RPMI7951 (cell line): ENCODE measurements at regions not wholly inside any gene's neighbourhood (a gene's known extent, or its start where the extent isn't known, plus 50 kb on each side); places are given as distances from the start of the nearest gene placed in this dataset.

Experiments
- DNase-seq: peaks from one replicate; pipeline ENCODE4 v3.0.0-alpha.2; 2012; ENCODE audit warnings: low read depth

GRCh38 chr11:18878211-18878610 is 61.0 kb downstream of the MRGPRX1 start:
- no peak for DNase-seq

GRCh38 chr11:18865951-18866350 is 73.3 kb downstream of the MRGPRX1 start:
- no peak for DNase-seq

DNA sequence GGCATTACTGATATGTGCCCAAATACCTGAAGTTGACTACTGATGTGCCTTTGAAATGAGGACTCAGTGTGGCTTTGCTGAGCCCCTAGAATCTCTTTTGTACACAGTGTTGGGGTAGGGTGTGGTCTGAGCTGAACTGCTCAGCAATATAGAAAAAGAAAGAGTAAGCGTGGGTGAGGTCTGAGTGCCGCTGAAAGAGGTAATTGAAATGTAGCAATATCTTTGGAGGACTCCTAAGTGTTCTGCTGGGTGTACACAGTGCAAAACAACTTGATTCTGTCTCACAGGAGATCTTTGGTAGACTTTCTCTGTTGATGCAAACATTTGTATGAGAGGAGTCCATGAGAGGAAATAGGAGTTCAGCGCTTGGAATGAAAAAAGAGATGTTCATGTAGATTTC is 73.7 kb upstream of the PTPN5 start:
- DNase-seq = no peak

- DNase-seq = peak; percentile 38
Measured at GRCh38 chr11:18853086-18853720, 61.6 kb upstream of the PTPN5 start.

DNA sequence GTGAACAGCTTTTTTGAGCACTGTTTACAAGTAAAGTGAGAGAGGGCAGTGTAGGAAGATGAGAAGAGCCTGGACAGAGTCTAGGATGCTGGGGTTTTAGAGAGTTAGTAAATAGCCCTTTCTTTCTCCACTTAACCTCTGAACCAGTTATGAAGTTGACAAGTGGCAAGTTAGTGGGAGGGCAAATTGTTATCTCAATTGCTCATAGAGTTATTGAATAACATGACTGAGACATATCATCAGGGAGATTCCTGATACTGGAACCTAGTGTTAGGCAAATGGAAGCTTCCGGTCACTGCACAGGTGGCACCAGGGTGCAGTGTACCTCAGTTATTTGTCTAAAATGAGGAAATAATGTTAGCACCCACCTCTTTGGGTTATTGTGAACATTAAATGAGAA is 57.8 kb upstream of the PTPN5 start:
- DNase-seq = no peak

DNA sequence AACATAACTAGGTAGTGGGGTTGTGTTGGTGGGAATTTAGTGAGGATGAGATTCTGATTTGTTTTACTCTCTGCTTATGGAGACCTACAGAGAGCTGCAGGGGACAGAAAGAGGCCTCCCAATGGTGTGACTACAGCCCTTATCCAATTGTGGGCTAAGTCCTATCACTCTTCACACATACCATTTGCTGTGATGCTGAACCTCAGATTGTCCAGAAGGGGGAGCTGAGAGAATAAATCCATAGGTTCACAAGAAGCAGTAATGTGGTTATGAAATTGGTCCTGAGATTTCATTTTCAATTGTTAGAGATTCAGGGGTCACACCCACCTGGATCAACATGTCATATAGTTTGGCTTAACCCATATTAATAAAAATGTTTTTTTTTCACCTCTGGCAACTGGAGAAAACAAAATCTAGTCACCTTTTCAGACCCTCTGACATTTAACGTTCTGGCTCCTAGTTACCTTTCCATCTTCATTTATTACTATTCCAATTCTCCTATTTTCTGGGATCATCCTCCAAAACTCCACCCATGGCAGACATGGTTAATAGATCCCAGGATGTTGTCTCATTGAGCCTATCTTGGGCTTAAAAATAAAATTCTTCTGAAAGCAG is 53.3 kb upstream of the PTPN5 start:
- peak; percentile 33 for DNase-seq
